Mesenchymal stem cell (in vitro differentiated cells and primary cell): ENCODE measurements at regions not wholly inside any gene's neighbourhood (a gene's known extent, or its start where the extent isn't known, plus 50 kb on each side); places are given as distances from the start of the nearest gene placed in this dataset.
"Not testable (repeated sequence)": the region's sequence is repeated elsewhere in the genome, so short reads cannot be mapped to it uniquely, and the experiment has no call there.

ENCODE experiments used
- DNase-seq: peaks from one replicate; pipeline ENCODE4 v3.0.0-alpha.2; 2013
- H2AFZ ChIP-seq: one replicate; pipeline ENCODE4 v1.6.1; 2013; ENCODE audit warnings: low read depth, mild to moderate bottlenecking, control low read depth, inconsistent platforms, low read length, moderate library complexity
- H2AK5ac ChIP-seq: 2 replicates; pipeline ENCODE4 v1.6.1; 2013; ENCODE audit warnings: low read length, moderate library complexity, mild to moderate bottlenecking, inconsistent platforms; ENCODE audit not compliant: severe bottlenecking
- H2BK120ac ChIP-seq: one replicate; pipeline ENCODE4 v1.6.1; 2013; ENCODE audit warnings: low read depth, mild to moderate bottlenecking, inconsistent platforms, low read length, moderate library complexity
- H2BK12ac ChIP-seq, 2 experiments: one replicate each; pipeline ENCODE4 v1.6.1; 2013; ENCODE audit warnings: inconsistent platforms in 2 of 2, low read length in 2 of 2, mild to moderate bottlenecking in 2 of 2, moderate library complexity in 2 of 2, control low read depth in 1 of 2
- H2BK15ac ChIP-seq: one replicate; pipeline ENCODE4 v1.6.1; 2013; ENCODE audit warnings: mild to moderate bottlenecking, low read depth, inconsistent platforms; ENCODE audit not compliant: poor library complexity, severe bottlenecking
- H2BK5ac ChIP-seq: 2 replicates; pipeline ENCODE4 v1.6.1; 2013; ENCODE audit warnings: low read depth, mild to moderate bottlenecking, low read length, control low read depth, inconsistent platforms; ENCODE audit not compliant: poor library complexity, severe bottlenecking
- H3K14ac ChIP-seq, 2 experiments: one replicate each; pipeline ENCODE4 v1.6.1; 2013; ENCODE audit warnings: inconsistent platforms in 2 of 2, low read length in 2 of 2, control low read depth in 1 of 2, mild to moderate bottlenecking in 1 of 2, moderate library complexity in 1 of 2
- H3K18ac ChIP-seq, 2 experiments: one replicate each; pipeline ENCODE4 v1.6.1; 2013; ENCODE audit warnings: inconsistent platforms in 2 of 2, low read length in 2 of 2, control low read depth in 1 of 2, low read depth in 1 of 2, mild to moderate bottlenecking in 1 of 2
- H3K23ac ChIP-seq, 2 experiments: one replicate each; pipeline ENCODE4 v1.6.1; 2013; ENCODE audit warnings: inconsistent platforms in 2 of 2, low read length in 2 of 2, mild to moderate bottlenecking in 2 of 2, moderate library complexity in 2 of 2, control low read depth in 1 of 2
- H3K27ac ChIP-seq: 2 replicates; pipeline ENCODE4 v1.5.1; 2013; ENCODE audit warnings: mild to moderate bottlenecking, moderate library complexity, low read length, control low read depth, inconsistent platforms; ENCODE audit not compliant: poor library complexity, severe bottlenecking
- H3K27me3 ChIP-seq, 2 experiments: 2 replicates each; pipeline versions ENCODE4 v1.6.1 to v1.7.0; 2013; ENCODE audit warnings: low read length in 2 of 2, mild to moderate bottlenecking in 2 of 2, moderate library complexity in 2 of 2, control low read depth in 1 of 2, inconsistent platforms in 1 of 2; ENCODE audit not compliant: control insufficient read depth in 1 of 2, insufficient read depth in 1 of 2
- H3K36me3 ChIP-seq, 2 experiments: 2 replicates each; pipeline versions ENCODE4 v1.6.1 to v1.7.0; 2013; ENCODE audit warnings: low read length in 2 of 2, control low read depth in 1 of 2, inconsistent platforms in 1 of 2, low read depth in 1 of 2, mild to moderate bottlenecking in 1 of 2; ENCODE audit not compliant: insufficient read depth in 2 of 2, control insufficient read depth in 1 of 2
- H3K4ac ChIP-seq, 2 experiments: one replicate each; pipeline ENCODE4 v1.6.1; 2013; ENCODE audit warnings: inconsistent platforms in 2 of 2, low read length in 2 of 2, mild to moderate bottlenecking in 2 of 2, moderate library complexity in 2 of 2, control low read depth in 1 of 2, low read depth in 1 of 2
- H3K4me1 ChIP-seq: 2 replicates; pipeline ENCODE4 v1.6.1; 2013; ENCODE audit warnings: low read depth, low read length, control low read depth; ENCODE audit not compliant: control insufficient read depth, insufficient read depth
- H3K4me2 ChIP-seq: 2 replicates; pipeline ENCODE4 v1.6.1; 2013; ENCODE audit warnings: low read length, mild to moderate bottlenecking, inconsistent platforms; ENCODE audit not compliant: poor library complexity, severe bottlenecking
- H3K4me3 ChIP-seq, 2 experiments: 2 replicates each; pipeline versions ENCODE4 v1.5.1 to v1.7.0; 2013; ENCODE audit warnings: low read length in 2 of 2, mild to moderate bottlenecking in 2 of 2, control low read depth in 1 of 2, low read depth in 1 of 2; ENCODE audit not compliant: insufficient read depth in 1 of 2
- H3K79me1 ChIP-seq: replicated peaks from 2 replicates; pipeline ENCODE4 v1.6.1; 2013; ENCODE audit warnings: mild to moderate bottlenecking, control low read depth, low read length, inconsistent platforms; ENCODE audit not compliant: poor library complexity, severe bottlenecking
- H3K9ac ChIP-seq: 2 replicates; pipeline ENCODE4 v1.7.0; 2013; ENCODE audit warnings: mild to moderate bottlenecking, low read length, moderate library complexity
- H3K9me3 ChIP-seq: 2 replicates; pipeline ENCODE4 v1.7.0; 2013; ENCODE audit warnings: mild to moderate bottlenecking, low read length; ENCODE audit not compliant: control insufficient read depth
- H4K8ac ChIP-seq: one replicate; pipeline ENCODE4 v1.6.1; 2013; ENCODE audit warnings: inconsistent platforms, mild to moderate bottlenecking, low read length, moderate library complexity
- H4K91ac ChIP-seq: one replicate; pipeline ENCODE4 v1.6.1; 2013; ENCODE audit warnings: mild to moderate bottlenecking, low read length, inconsistent platforms
- WGBS: methylation state at CpG from one replicate; pipeline ENCODE4 v1.1.7; 2013; ENCODE audit warnings: mixed read lengths; 5-methylcytosine and 5-hydroxymethylcytosine counted together

- no peak overlapping the region for H2BK120ac ChIP-seq
- H3K9ac ChIP-seq: no peak overlapping the region
- H3K4ac ChIP-seq: no peak overlapping the region
- no peak overlapping the region for H4K91ac ChIP-seq
- no peak overlapping the region for H2AFZ ChIP-seq
- no CpG with 5 or more reads among the region's 1 CpG for WGBS
- H2BK15ac ChIP-seq: no peak overlapping the region
- DNase-seq: no peak
- H4K8ac ChIP-seq: no peak overlapping the region
- H3K9me3 ChIP-seq: no peaks in the 10 kb centered on the region
- H3K14ac ChIP-seq: no peak overlapping the region
- H3K4me3 ChIP-seq: no peak overlapping the region
- peaks cover 11% of the 10 kb centered on the region for H3K4me1 ChIP-seq
- H3K27ac ChIP-seq: no peak overlapping the region
- H2BK12ac ChIP-seq: no peak overlapping the region
- no peak overlapping the region for H2AK5ac ChIP-seq
- no peaks in the 10 kb centered on the region for H3K27me3 ChIP-seq
- no peak overlapping the region for H2BK5ac ChIP-seq
- H3K36me3 ChIP-seq: peaks cover 6 to 11% of the 10 kb centered on the region in 2 experiments
- no peak overlapping the region for H3K4me2 ChIP-seq
- H3K23ac ChIP-seq: no peak overlapping the region
- no peaks in the 10 kb centered on the region for H3K79me1 ChIP-seq
- no peak overlapping the region for H3K18ac ChIP-seq
Measured at GRCh38 chr3:48068886-48069285, 52.7 kb upstream of the MAP4 start.

GRCh38 chr3:48068320-48068719 is 52.1 kb upstream of the MAP4 start:
- H3K4me3 ChIP-seq, H2BK120ac ChIP-seq, H3K9me3 ChIP-seq, H4K8ac ChIP-seq, H2BK5ac ChIP-seq, H2AFZ ChIP-seq, H3K4me2 ChIP-seq, DNase-seq, H3K23ac ChIP-seq, H3K18ac ChIP-seq, H3K79me1 ChIP-seq, H3K4ac ChIP-seq, H2AK5ac ChIP-seq, H3K14ac ChIP-seq, H2BK15ac ChIP-seq, H3K27me3 ChIP-seq, H3K9ac ChIP-seq, H4K91ac ChIP-seq, H2BK12ac ChIP-seq, H3K27ac ChIP-seq: not testable (repeated sequence)
- peaks cover 6 to 11% of the 10 kb centered on the region in 2 experiments for H3K36me3 ChIP-seq
- peaks cover 11% of the 10 kb centered on the region for H3K4me1 ChIP-seq
- 98% methylated on average over 10 of the region's 10 CpGs for whole genome bisulfite sequencing

- over 99% methylated on average over 4 of the region's 4 CpGs for WGBS
- Histone ChIP-seq H3K4me3 (no peak overlapping the region), H2BK15ac (no peak overlapping the region), H3K23ac (no peak overlapping the region), H2AK5ac (no peak overlapping the region), H3K18ac (no peak overlapping the region), H2BK12ac (no peak overlapping the region), H3K14ac (no peak overlapping the region), H3K9me3 (no peaks in the 10 kb centered on the region), H4K8ac (no peak overlapping the region), H2BK5ac (no peak overlapping the region), H3K27me3 (no peaks in the 10 kb centered on the region), H3K27ac (no peak overlapping the region), H3K9ac (no peak overlapping the region), H3K4ac (no peak overlapping the region), H3K4me2 (no peak overlapping the region), H4K91ac (no peak overlapping the region), H2AFZ (no peak overlapping the region), H3K36me3 (peaks cover 6 to 11% of the 10 kb centered on the region in 2 experiments), H3K79me1 (no peaks in the 10 kb centered on the region), H3K4me1 (peaks cover 11% of the 10 kb centered on the region), H2BK120ac (no peak overlapping the region)
- DNase-seq: no peak
Measured at GRCh38 chr3:48067271-48067670, 51.1 kb upstream of the MAP4 start.
